SU-DHL-6 (cell line): ENCODE measurements at regions not wholly inside any gene's neighbourhood (a gene's known extent, or its start where the extent isn't known, plus 50 kb on each side); places are given as distances from the start of the nearest gene placed in this dataset.

Experiments
- H2AFZ ChIP-seq: fragments of 200-600 bp; sonication (generic); 2 replicates; pipeline ENCODE4 v1.6.1; 2014; ENCODE audit warnings: low read depth, mild to moderate bottlenecking, moderate library complexity, mixed read lengths, antibody characterized with exemption, low read length; ENCODE audit not compliant: severe bottlenecking
- H3F3A ChIP-seq: fragments of 200-600 bp; shearing (Covaris generic); 2 replicates; pipeline ENCODE4 v1.6.0; 2016; ENCODE audit warnings: antibody characterized with exemption, mild to moderate bottlenecking; ENCODE audit not compliant: insufficient read depth
- H3K27ac ChIP-seq: fragments of 200-600 bp; sonication (generic); 2 replicates; pipeline ENCODE4 v1.5.1; 2016; ENCODE audit warnings: low read depth, mild to moderate bottlenecking, low read length, moderate library complexity, mixed read lengths
- H3K27me3 ChIP-seq: fragments of 200-600 bp; sonication (generic), shearing (Covaris generic); 2 replicates; pipeline ENCODE4 v1.6.0; 2014; ENCODE audit warnings: mild to moderate bottlenecking, low read length
- H3K36me3 ChIP-seq: fragments of 200-600 bp; sonication (generic); 2 replicates; pipeline ENCODE4 v1.6.1; 2014; ENCODE audit warnings: mild to moderate bottlenecking, low read length, mixed read lengths
- H3K4me2 ChIP-seq: fragments of 300-600, 200-600 bp; shearing (Covaris generic), sonication (generic); 2 replicates; pipeline ENCODE4 v1.6.0; 2014; ENCODE audit warnings: low read length, low read depth, mild to moderate bottlenecking; ENCODE audit not compliant: poor library complexity, severe bottlenecking
- H3K4me3 ChIP-seq: fragments of 200-600 bp; sonication (generic); 2 replicates; pipeline ENCODE4 v1.5.1; 2014; ENCODE audit warnings: antibody characterized with exemption, low read length, mild to moderate bottlenecking, mixed read lengths; ENCODE audit not compliant: insufficient read depth, poor library complexity, severe bottlenecking
- H3K79me2 ChIP-seq: fragments of 200-600 bp; sonication (generic); 2 replicates; pipeline ENCODE4 v1.6.1; 2014; ENCODE audit warnings: mild to moderate bottlenecking, low read length, moderate library complexity; ENCODE audit not compliant: insufficient read depth
- H3K9ac ChIP-seq: fragments of 200-600 bp; sonication (generic); 2 replicates; pipeline ENCODE4 v1.7.0; 2014; ENCODE audit warnings: mild to moderate bottlenecking, low read length
- H3K9me2 ChIP-seq: fragments of 200-600 bp; sonication (generic); replicated peaks from 2 replicates; pipeline ENCODE4 v1.6.1; 2014; ENCODE audit warnings: low read length; ENCODE audit not compliant: insufficient read depth
- H3K9me3 ChIP-seq: fragments of 200-600 bp; sonication (generic); 2 replicates; pipeline ENCODE4 v1.6.1; 2014; ENCODE audit warnings: low read length, mixed read lengths; ENCODE audit not compliant: insufficient read depth
- H4K20me1 ChIP-seq: fragments of 200-600 bp; sonication (generic); 2 replicates; pipeline ENCODE4 v1.6.1; 2014; ENCODE audit warnings: low read depth, mild to moderate bottlenecking, antibody characterized with exemption, low read length, moderate library complexity, mixed read lengths
- CTCF ChIP-seq: fragments of 200-600 bp; sonication (generic); IDR thresholded peaks from one replicate; pipeline ENCODE4 v1.5.1; 2017; ENCODE audit warnings: antibody characterized with exemption, mild to moderate bottlenecking, low read length, moderate library complexity; ENCODE audit not compliant: insufficient read depth, poor library complexity, severe bottlenecking
- EZH2phosphoT487 ChIP-seq: fragments of 200-600 bp; sonication (generic), shearing (Covaris generic); conservative IDR thresholded peaks from 2 replicates; pipeline ENCODE4 v1.6.1; 2018; ENCODE audit warnings: mild to moderate bottlenecking, antibody characterized with exemption, low read length, moderate library complexity, mixed read lengths

GRCh38 chr4:116362583-116362982 is 722.8 kb downstream of the TRAM1L1 start:
- no peaks in the 10 kb centered on the region for H3F3A ChIP-seq
- no peak overlapping the region for H3K4me3 ChIP-seq
- H2AFZ ChIP-seq: no peak overlapping the region
- no peaks in the 10 kb centered on the region for H4K20me1 ChIP-seq
- H3K36me3 ChIP-seq: no peaks in the 10 kb centered on the region
- H3K4me2 ChIP-seq: no peak overlapping the region
- no peaks in the 10 kb centered on the region; the same call in 1 of the 2 replicates for H3K9me3 ChIP-seq
- no peaks in the 10 kb centered on the region for H3K79me2 ChIP-seq
- H3K9me2 ChIP-seq: no peaks in the 10 kb centered on the region
- no peaks in the 10 kb centered on the region for H3K27me3 ChIP-seq
- no peak overlapping the region for H3K27ac ChIP-seq
- TF ChIP-seq EZH2phosphoT487 (no peak), CTCF (no peak)
- H3K9ac ChIP-seq: no peak overlapping the region

GRCh38 chr4:116361790-116362189 is 723.6 kb downstream of the TRAM1L1 start:
- Histone ChIP-seq H3K4me2 (no peak overlapping the region), H3F3A (no peaks in the 10 kb centered on the region), H4K20me1 (no peaks in the 10 kb centered on the region), H3K9ac (no peak overlapping the region), H3K79me2 (no peaks in the 10 kb centered on the region), H3K27ac (no peak overlapping the region), H3K27me3 (no peaks in the 10 kb centered on the region), H3K4me3 (no peak overlapping the region), H3K9me2 (no peaks in the 10 kb centered on the region), H3K36me3 (no peaks in the 10 kb centered on the region), H2AFZ (no peak overlapping the region), H3K9me3 (no peaks in the 10 kb centered on the region; the same call in 1 of the 2 replicates)
- no peak for TF ChIP-seq CTCF
- no peak for TF ChIP-seq EZH2phosphoT487

- H3K9ac ChIP-seq: no peak overlapping the region
- no peaks in the 10 kb centered on the region; the same call in 1 of the 2 replicates for H3K9me3 ChIP-seq
- no peak overlapping the region for H3K4me2 ChIP-seq
- H3K9me2 ChIP-seq: no peaks in the 10 kb centered on the region
- no peak overlapping the region for H3K4me3 ChIP-seq
- no peaks in the 10 kb centered on the region for H3F3A ChIP-seq
- H3K79me2 ChIP-seq: no peaks in the 10 kb centered on the region
- H4K20me1 ChIP-seq: no peaks in the 10 kb centered on the region
- no peak for TF ChIP-seq CTCF
- no peak for TF ChIP-seq EZH2phosphoT487
- H2AFZ ChIP-seq: no peak overlapping the region
- H3K27ac ChIP-seq: no peak overlapping the region
- H3K27me3 ChIP-seq: no peaks in the 10 kb centered on the region
- no peaks in the 10 kb centered on the region for H3K36me3 ChIP-seq
These were observed 726.6 kb downstream of the TRAM1L1 start for GRCh38 chr4:116358633-116359222.
